NOMO-1 treated with dmso at 0.1 percent for 144 hours (cell line): ENCODE measurements at regions not wholly inside any gene's neighbourhood (a gene's known extent, or its start where the extent isn't known, plus 50 kb on each side); places are given as distances from the start of the nearest gene placed in this dataset.

Experiments used
- DNase-seq: peaks from one replicate; lab custom pipeline; 2025; ENCODE audit not compliant: unreplicated experiment; lab: John Stamatoyannopoulos, UW

- no peak for DNase-seq
Observed at GRCh38 chr13:111967572-111968201, 99.3 kb upstream of the SOX1 start.

- DNase-seq, result no peak
Observed at GRCh38 chr13:111968336-111969010, 98.5 kb upstream of the SOX1 start.

- no peak for DNase-seq
Observed at GRCh38 chr13:111969551-111970135, 97.3 kb upstream of the SOX1 start.

GRCh38 chr13:111970494-111971141 lies 96.3 kb upstream of the SOX1 start:
- DNase-seq, result no peak

GRCh38 chr13:111971891-111972780 lies 94.8 kb upstream of the SOX1 start:
- DNase-seq, result no peak

- DNase-seq, result no peak
Observed at GRCh38 chr13:111973186-111973585, 93.8 kb upstream of the SOX1 start.

- DNase-seq, result no peak
Observed at GRCh38 chr13:111973605-111974340, 93.2 kb upstream of the SOX1 start.

- DNase-seq, result no peak
Observed at GRCh38 chr13:111974341-111974640, 92.7 kb upstream of the SOX1 start.

GRCh38 chr13:111975539-111976473 lies 91.1 kb upstream of the SOX1 start:
- DNase-seq, result no peak

GRCh38 chr13:111976474-111977178 lies 90.3 kb upstream of the SOX1 start:
- no peak for DNase-seq

GRCh38 chr13:111977179-111977506 lies 89.8 kb upstream of the SOX1 start:
- DNase-seq, result no peak

- no peak for DNase-seq
Observed at GRCh38 chr13:111978546-111978945, 88.4 kb upstream of the SOX1 start.

GRCh38 chr13:111980146-111980929 lies 86.6 kb upstream of the SOX1 start:
- DNase-seq, result no peak

GRCh38 chr13:111981006-111981405 lies 85.9 kb upstream of the SOX1 start:
- no peak for DNase-seq

GRCh38 chr13:111981446-111982165 lies 85.3 kb upstream of the SOX1 start:
- DNase-seq, result no peak

GRCh38 chr13:111984349-111984748 lies 82.6 kb upstream of the SOX1 start:
- no peak for DNase-seq

GRCh38 chr13:111990362-111990761 lies 76.6 kb upstream of the SOX1 start:
- DNase-seq, result no peak

- no peak for DNase-seq
Observed at GRCh38 chr13:111992911-111993310, 74.0 kb upstream of the SOX1 start.
